ENCODE measurements at regions not wholly inside any gene's neighbourhood (a gene's known extent, or its start where the extent isn't known, plus 50 kb on each side); places are given as distances from the start of the nearest gene placed in this dataset.

GRCh38 chr4:114488301-114488982 is 110.2 kb upstream of the UGT8 start:
- Mint-ChIP-seq H3K9me3 (no peaks in the 10 kb centered on the region), H3K27me3 (no peaks in the 10 kb centered on the region), H3K36me3 (no peaks in the 10 kb centered on the region), H3K4me3 (no peak overlapping the region), H3K4me1 (no peaks in the 10 kb centered on the region), H3K27ac (no peak overlapping the region)
- CTCF ChIA-PET = no interaction called here
- no peak for DNase-seq

- Mint-ChIP-seq H3K4me1 (no peaks in the 10 kb centered on the region), H3K36me3 (no peaks in the 10 kb centered on the region), H3K9me3 (no peaks in the 10 kb centered on the region), H3K27ac (no peak overlapping the region), H3K27me3 (no peaks in the 10 kb centered on the region), H3K4me3 (no peak overlapping the region)
- no peak for DNase-seq
- CTCF ChIA-PET = no interaction called here
Observed at GRCh38 chr4:114494246-114494803, 104.3 kb upstream of the UGT8 start.

GRCh38 chr4:114495471-114495928 is 103.1 kb upstream of the UGT8 start:
- Mint-ChIP-seq H3K27me3 (no peaks in the 10 kb centered on the region), H3K36me3 (no peaks in the 10 kb centered on the region), H3K9me3 (no peaks in the 10 kb centered on the region), H3K27ac (no peak overlapping the region), H3K4me1 (no peaks in the 10 kb centered on the region), H3K4me3 (no peak overlapping the region)
- CTCF ChIA-PET = no interaction called here
- DNase-seq = no peak

DNA sequence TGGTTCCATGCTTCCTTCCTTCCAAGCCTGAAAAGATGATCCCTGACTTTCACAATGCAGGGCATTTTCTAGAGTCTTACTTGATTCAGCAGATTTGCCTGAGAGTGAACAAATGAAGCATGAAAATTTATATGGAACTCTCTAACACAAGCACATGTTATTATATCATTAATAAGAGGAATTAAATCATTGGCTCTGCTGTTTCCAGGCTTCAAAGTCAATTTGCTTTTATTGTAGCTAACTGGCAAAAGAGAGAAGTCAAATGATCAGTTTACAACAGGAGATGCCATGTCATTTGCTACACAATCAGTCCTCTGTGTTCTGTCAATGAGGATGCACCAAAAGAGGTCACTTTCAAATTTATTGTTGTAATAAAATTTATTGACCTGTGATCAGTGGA is 101.5 kb upstream of the UGT8 start:
- Mint-ChIP-seq H3K4me1 (no peaks in the 10 kb centered on the region), H3K4me3 (no peak overlapping the region), H3K27ac (no peak overlapping the region), H3K9me3 (no peaks in the 10 kb centered on the region), H3K27me3 (no peaks in the 10 kb centered on the region), H3K36me3 (no peaks in the 10 kb centered on the region)
- no peak for DNase-seq
- CTCF ChIA-PET = no interaction called here

DNA sequence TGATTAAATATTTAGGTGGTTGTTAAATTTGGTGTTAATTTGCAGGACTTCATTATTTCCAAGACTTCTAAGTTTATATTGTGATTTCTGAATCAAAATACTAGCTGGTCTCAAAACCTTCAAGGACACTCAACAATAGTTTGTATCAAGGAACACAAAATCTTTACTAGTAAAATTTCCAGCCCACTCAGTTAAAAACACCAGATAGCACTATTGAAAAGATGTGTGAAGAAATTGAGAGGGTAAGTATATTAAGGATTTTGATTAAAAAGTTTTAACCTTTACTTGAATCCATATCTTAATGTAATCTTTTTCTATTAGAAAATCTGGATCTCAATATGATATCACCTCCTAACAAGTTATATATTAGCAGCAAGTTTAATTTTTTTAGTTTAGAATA is 89.3 kb upstream of the UGT8 start:
- H3K9me3 Mint-ChIP-seq = no peaks in the 10 kb centered on the region
- no peak overlapping the region for H3K4me3 Mint-ChIP-seq
- H3K4me1 Mint-ChIP-seq = no peaks in the 10 kb centered on the region
- no peaks in the 10 kb centered on the region for H3K27me3 Mint-ChIP-seq
- H3K27ac Mint-ChIP-seq = no peak overlapping the region
- no peaks in the 10 kb centered on the region for H3K36me3 Mint-ChIP-seq
- CTCF ChIA-PET = no interaction called here
- no peak for DNase-seq

- Mint-ChIP-seq H3K9me3 (no peaks in the 10 kb centered on the region), H3K4me1 (no peaks in the 10 kb centered on the region), H3K27ac (no peak overlapping the region), H3K27me3 (no peaks in the 10 kb centered on the region), H3K36me3 (no peaks in the 10 kb centered on the region), H3K4me3 (no peak overlapping the region)
- no peak for DNase-seq
- CTCF ChIA-PET = no interaction called here
Observed at GRCh38 chr4:114512595-114513295, 85.9 kb upstream of the UGT8 start.

DNA sequence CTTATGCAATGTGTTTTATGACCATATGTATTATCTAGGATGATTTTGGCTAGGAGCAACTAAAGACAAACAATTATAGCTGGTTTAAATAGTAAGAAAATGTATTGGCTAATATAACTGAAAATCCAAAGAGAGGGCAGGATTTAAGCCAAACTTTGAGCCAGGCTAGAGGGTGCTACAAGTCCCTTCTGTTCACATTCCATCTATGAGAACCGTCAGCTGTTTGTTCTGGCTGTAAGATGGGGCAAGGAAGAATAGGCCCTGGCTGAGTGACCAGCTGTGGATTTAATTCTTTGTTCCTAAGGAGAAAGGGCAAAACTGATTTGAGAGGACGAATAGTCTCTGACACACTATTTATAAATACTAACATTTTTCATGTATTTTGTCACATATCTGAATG is 79.2 kb upstream of the UGT8 start:
- Mint-ChIP-seq H3K4me1 (no peaks in the 10 kb centered on the region), H3K27me3 (no peaks in the 10 kb centered on the region), H3K9me3 (peaks cover 16% of the 10 kb centered on the region), H3K36me3 (no peaks in the 10 kb centered on the region), H3K27ac (no peak overlapping the region), H3K4me3 (no peak overlapping the region)
- CTCF ChIA-PET = no interaction called here
- no peak for DNase-seq

GRCh38 chr4:114527170-114527569 is 71.4 kb upstream of the UGT8 start:
- DNase-seq = no peak
- Mint-ChIP-seq H3K27ac (no peak overlapping the region), H3K4me3 (no peak overlapping the region), H3K36me3 (no peaks in the 10 kb centered on the region), H3K27me3 (no peaks in the 10 kb centered on the region), H3K4me1 (no peaks in the 10 kb centered on the region), H3K9me3 (peaks cover 4% of the 10 kb centered on the region)
- CTCF ChIA-PET = no interaction called here

- Mint-ChIP-seq H3K27ac (no peak overlapping the region), H3K36me3 (no peaks in the 10 kb centered on the region), H3K27me3 (no peaks in the 10 kb centered on the region), H3K4me3 (no peak overlapping the region), H3K9me3 (peaks cover 4% of the 10 kb centered on the region), H3K4me1 (no peaks in the 10 kb centered on the region)
- no peak for DNase-seq
- CTCF ChIA-PET = no interaction called here
Observed at GRCh38 chr4:114527637-114528036, 71.0 kb upstream of the UGT8 start.

DNA sequence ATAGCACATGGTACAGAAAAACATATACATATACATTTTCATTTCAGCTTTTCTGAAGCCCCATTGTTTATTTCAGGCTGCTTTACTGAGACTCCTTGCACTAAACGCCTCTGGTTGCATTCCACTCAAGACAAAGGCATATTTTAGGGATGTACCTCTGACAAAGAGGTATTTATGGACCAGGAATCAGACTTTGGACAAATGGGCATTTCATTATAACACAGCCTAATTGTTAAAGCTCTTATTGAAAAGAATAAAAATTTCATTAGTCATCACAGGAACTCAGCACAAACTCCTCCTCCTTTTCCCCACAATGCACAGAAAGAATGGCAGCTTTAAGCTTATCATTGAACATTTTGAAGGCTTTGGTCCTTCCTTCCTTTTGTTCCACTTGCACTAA is 62.9 kb upstream of the UGT8 start:
- CTCF ChIA-PET = no interaction called here

GRCh38 chr4:114537352-114537751 is 61.3 kb upstream of the UGT8 start:
- CTCF ChIA-PET = no interaction called here
- no peaks in the 10 kb centered on the region for H3K4me1 Mint-ChIP-seq
- H3K27ac Mint-ChIP-seq = no peak overlapping the region
- no peak for DNase-seq
- no peaks in the 10 kb centered on the region for H3K36me3 Mint-ChIP-seq
- no peak overlapping the region for H3K4me3 Mint-ChIP-seq
- H3K27me3 Mint-ChIP-seq = no peaks in the 10 kb centered on the region
- H3K9me3 Mint-ChIP-seq = no peaks in the 10 kb centered on the region

More for the DNA sequence above, 62.9 kb upstream of the UGT8 start:
- H3K27me3 Mint-ChIP-seq = no peaks in the 10 kb centered on the region
- no peak for DNase-seq
- no peaks in the 10 kb centered on the region for H3K4me1 Mint-ChIP-seq
- no peak overlapping the region for H3K4me3 Mint-ChIP-seq
- H3K36me3 Mint-ChIP-seq = no peaks in the 10 kb centered on the region
- no peaks in the 10 kb centered on the region for H3K9me3 Mint-ChIP-seq
- no peak overlapping the region for H3K27ac Mint-ChIP-seq

DNA sequence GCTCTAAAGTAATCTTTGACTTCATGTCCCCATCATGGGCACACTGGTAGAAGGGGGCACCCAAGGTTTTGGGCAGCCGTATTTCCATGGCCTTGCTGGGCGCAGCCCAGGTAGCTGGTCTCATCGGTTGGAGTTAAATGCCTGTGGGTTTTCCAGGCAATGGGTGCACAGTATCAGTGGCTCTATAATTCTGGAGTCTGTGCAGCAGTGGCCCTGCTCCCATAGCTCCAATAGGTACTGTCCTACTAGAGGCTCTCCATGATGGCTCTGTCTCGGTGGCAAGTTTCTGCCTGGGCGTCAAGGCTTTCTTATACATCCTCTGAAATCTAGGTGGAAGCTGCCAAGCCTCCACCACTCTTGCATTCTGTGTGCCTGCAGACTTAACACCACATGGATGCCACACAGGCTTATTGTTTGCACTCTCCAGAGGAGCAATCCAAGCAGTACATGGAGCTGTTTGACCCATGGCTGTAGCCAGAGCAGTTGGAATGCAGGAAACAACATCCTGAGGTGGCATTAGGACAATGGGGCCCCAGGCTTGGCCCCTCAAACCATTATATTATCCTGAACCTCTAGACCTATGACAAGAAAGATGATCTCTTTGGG is 60.5 kb upstream of the UGT8 start:
- Mint-ChIP-seq H3K27me3 (no peaks in the 10 kb centered on the region), H3K4me3 (no peak overlapping the region), H3K27ac (no peak overlapping the region), H3K36me3 (no peaks in the 10 kb centered on the region), H3K9me3 (no peaks in the 10 kb centered on the region), H3K4me1 (no peaks in the 10 kb centered on the region)
- CTCF ChIA-PET = no interaction called here
- no peak for DNase-seq

GRCh38 chr4:114539985-114540384 is 58.6 kb upstream of the UGT8 start:
- Mint-ChIP-seq H3K27me3 (no peaks in the 10 kb centered on the region), H3K36me3 (no peaks in the 10 kb centered on the region), H3K4me3 (no peak overlapping the region), H3K4me1 (no peaks in the 10 kb centered on the region), H3K9me3 (no peaks in the 10 kb centered on the region), H3K27ac (no peak overlapping the region)
- CTCF ChIA-PET = no interaction called here
- no peak for DNase-seq

DNA sequence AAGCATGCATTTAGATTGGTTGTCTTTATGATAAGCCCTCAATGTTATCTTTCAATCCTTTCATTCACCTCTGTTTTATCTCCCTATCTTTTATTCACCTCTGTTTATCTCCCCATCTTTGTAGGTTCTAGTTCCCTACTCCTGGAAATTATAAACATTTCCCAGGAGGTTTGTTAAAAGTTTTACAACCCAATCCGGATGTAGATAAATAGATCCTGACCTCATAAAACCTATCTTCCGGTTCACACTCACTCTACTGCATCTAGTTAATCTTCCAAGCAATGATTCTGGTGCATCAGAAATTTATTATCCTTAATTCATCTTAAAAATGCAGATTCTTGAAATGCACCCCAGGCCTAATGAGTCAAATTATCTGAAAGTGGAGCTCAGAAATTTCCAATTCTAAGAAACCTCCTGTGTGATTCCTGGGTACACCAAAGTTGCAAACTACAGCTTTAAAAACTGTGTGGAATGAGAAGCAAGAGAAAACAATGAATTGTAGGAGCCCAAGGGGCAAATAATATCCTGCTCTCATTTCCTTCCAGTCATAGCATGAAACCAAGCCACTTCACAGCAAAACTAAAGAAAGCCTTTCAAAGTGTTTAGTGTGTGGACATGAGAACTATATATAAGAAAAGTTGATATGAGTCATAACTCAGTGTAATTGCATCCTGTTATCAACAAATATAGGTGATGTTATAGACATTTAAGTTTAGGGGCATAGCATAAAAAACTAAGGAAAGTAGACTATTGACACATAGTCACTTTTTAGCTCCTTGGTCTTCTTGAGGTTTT is 51.1 kb upstream of the UGT8 start:
- no peaks in the 10 kb centered on the region for H3K36me3 Mint-ChIP-seq
- no peak overlapping the region for H3K4me3 Mint-ChIP-seq
- no peak overlapping the region for H3K27ac Mint-ChIP-seq
- no peak for DNase-seq
- H3K4me1 Mint-ChIP-seq = no peaks in the 10 kb centered on the region
- no peaks in the 10 kb centered on the region for H3K27me3 Mint-ChIP-seq
- CTCF ChIA-PET = no interaction called here
- H3K9me3 Mint-ChIP-seq = peaks cover 2% of the 10 kb centered on the region
